ENCODE measurements at regions not wholly inside any gene's neighbourhood (a gene's known extent, or its start where the extent isn't known, plus 50 kb on each side); places are given as distances from the start of the nearest gene placed in this dataset.

- Histone ChIP-seq H3K9me3 (no peaks in the 10 kb centered on the region), H3K4me1 (peaks cover 5% of the 10 kb centered on the region; the same call in 1 of the 2 replicates), H3K36me3 (replicated peaks) (no peaks in the 10 kb centered on the region), H3K4me3 (no peak overlapping the region), H3K27me3 (ENCODE audit: low read depth) (peaks cover 22% of the 10 kb centered on the region; the same call in 1 of the 2 replicates)
- no peak for DNase-seq (ENCODE audit: low spot score in 2 of 2)
- in situ Hi-C loops (cut with MboI; ENCODE audit: low sequenced_read_pairs), result no loop called here
Measured at GRCh38 chr22:27175021-27175838, 517.8 kb downstream of the MIAT start.

DNA sequence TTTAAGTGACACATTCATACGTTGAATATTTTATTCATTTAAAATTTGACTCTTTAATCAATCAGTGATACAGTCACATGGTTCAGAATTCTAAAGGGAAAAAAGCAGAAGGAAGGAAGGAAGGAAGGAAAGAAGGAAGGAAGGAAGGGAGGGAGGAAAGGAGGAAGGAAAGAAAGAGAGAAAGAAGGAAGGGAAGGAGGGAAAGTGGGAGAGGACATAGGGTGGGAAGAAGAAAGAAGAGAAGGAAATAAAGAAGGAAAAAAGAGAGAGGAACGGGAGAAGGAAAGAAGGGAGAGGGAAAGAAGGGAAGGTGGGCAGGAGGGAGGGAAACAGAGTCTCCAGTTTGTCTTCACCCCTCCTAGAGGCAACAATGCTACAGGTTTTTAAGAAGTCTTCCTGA is 518.6 kb downstream of the MIAT start:
- peaks cover 22% of the 10 kb centered on the region; the same call in 1 of the 2 replicates for H3K27me3 ChIP-seq (ENCODE audit: low read depth)
- peaks cover 5% of the 10 kb centered on the region; the same call in 1 of the 2 replicates for H3K4me1 ChIP-seq
- in situ Hi-C loops (cut with MboI; ENCODE audit: low sequenced_read_pairs), result no loop called here
- no peaks in the 10 kb centered on the region for H3K36me3 ChIP-seq (replicated peaks)
- H3K4me3 ChIP-seq, result no peak overlapping the region
- DNase-seq (ENCODE audit: low spot score in 2 of 2), result no peak
- H3K9me3 ChIP-seq, result no peaks in the 10 kb centered on the region

DNA sequence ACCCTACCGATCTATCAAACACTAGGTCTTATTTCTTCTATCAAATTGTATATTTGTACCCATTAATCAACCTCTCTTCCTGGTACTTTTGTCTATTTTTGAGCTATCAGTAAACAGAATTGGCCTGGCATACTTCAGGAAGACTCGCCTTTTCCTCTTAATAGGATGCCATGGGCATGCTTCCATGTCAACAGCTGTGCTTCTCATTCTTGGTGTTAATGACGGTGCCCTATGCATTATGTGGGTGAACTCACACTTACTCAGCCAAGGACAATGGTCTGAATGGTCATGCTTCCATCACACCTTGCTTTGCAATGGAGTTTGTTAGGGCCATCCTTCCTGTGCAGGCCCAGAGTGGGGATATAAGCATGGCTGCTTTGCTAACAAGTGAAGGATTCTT is 521.8 kb downstream of the MIAT start:
- Histone ChIP-seq H3K4me1 (peaks cover 5% of the 10 kb centered on the region; the same call in 1 of the 2 replicates), H3K9me3 (no peaks in the 10 kb centered on the region), H3K27me3 (ENCODE audit: low read depth) (peaks cover 11% of the 10 kb centered on the region; the same call in 1 of the 2 replicates), H3K36me3 (replicated peaks) (no peaks in the 10 kb centered on the region), H3K4me3 (no peak overlapping the region)
- no peak for DNase-seq (ENCODE audit: low spot score in 2 of 2)
- in situ Hi-C loops (cut with MboI; ENCODE audit: low sequenced_read_pairs), result no loop called here

DNA sequence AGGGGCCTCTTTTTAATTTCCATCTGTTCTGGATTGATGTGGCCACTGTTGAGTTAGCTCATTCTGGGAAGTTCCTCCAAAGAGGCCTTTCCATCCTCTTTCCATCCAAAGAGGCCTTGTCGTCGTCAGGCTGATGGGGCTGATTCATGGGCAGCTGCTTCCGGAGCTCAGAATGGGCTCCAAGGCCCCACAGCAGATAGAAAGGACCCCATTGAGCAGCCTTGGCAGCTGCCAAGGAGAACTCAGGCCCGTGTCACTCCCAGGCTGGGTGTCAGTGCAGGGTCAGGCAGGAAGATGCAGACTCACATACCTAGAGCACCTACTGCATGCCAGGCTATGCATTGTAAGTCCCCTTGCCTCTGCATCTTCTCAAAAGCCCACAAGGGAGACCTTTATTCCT is 524.1 kb downstream of the MIAT start:
- in situ Hi-C loops (cut with MboI; ENCODE audit: low sequenced_read_pairs), result no loop called here
- H3K9me3 ChIP-seq, result no peaks in the 10 kb centered on the region
- H3K4me1 ChIP-seq, result peaks cover under 1% of the 10 kb centered on the region; the same call in 1 of the 2 replicates
- no peaks in the 10 kb centered on the region for H3K36me3 ChIP-seq (replicated peaks)
- H3K27me3 ChIP-seq (ENCODE audit: low read depth), result peaks cover 6% of the 10 kb centered on the region
- no peak for DNase-seq (ENCODE audit: low spot score in 2 of 2)
- H3K4me3 ChIP-seq, result no peak overlapping the region

GRCh38 chr22:27183474-27183873 is 526.1 kb downstream of the MIAT start:
- H3K9me3 ChIP-seq, result no peaks in the 10 kb centered on the region
- DNase-seq (ENCODE audit: low spot score in 2 of 2), result no peak
- no peaks in the 10 kb centered on the region for H3K36me3 ChIP-seq (replicated peaks)
- H3K4me1 ChIP-seq, result peaks cover 4% of the 10 kb centered on the region; the same call in 1 of the 2 replicates
- in situ Hi-C loops (cut with MboI; ENCODE audit: low sequenced_read_pairs), result no loop called here
- H3K27me3 ChIP-seq (ENCODE audit: low read depth), result peaks cover 3% of the 10 kb centered on the region; the same call in 1 of the 2 replicates
- no peak overlapping the region for H3K4me3 ChIP-seq

DNA sequence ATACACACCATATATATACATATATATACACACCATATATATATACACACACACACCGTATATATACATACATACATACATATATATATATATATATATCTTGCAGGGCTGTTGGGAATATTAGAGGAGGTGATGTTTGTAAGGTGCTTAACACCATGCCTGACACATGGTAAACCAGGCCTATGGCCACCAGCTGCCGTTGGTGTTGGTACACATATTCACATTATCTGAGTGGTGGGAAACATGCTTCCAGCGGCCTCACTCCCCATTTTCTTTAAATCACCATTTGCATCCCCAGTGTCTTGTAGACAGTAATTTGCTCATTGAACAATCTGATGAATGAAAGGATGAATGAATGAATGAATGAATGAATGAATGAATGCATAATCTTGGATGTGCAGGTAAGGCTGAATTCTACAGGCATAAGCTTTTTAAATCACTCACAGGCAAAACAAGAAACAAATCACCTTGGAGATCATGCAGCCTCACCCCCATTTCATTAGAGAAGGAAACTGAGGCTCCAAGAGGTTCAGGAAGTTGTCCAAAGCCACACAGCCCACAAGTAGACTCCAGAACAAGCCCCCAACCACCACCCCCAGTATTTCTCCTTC is 527.8 kb downstream of the MIAT start:
- peaks cover 4% of the 10 kb centered on the region; the same call in 1 of the 2 replicates for H3K4me1 ChIP-seq
- DNase-seq (ENCODE audit: low spot score in 2 of 2), result no peak
- in situ Hi-C loops (cut with MboI; ENCODE audit: low sequenced_read_pairs), result no loop called here
- H3K36me3 ChIP-seq (replicated peaks), result no peaks in the 10 kb centered on the region
- no peaks in the 10 kb centered on the region for H3K9me3 ChIP-seq
- H3K4me3 ChIP-seq, result no peak overlapping the region
- H3K27me3 ChIP-seq (ENCODE audit: low read depth), result peaks cover 3% of the 10 kb centered on the region; the same call in 1 of the 2 replicates

DNA sequence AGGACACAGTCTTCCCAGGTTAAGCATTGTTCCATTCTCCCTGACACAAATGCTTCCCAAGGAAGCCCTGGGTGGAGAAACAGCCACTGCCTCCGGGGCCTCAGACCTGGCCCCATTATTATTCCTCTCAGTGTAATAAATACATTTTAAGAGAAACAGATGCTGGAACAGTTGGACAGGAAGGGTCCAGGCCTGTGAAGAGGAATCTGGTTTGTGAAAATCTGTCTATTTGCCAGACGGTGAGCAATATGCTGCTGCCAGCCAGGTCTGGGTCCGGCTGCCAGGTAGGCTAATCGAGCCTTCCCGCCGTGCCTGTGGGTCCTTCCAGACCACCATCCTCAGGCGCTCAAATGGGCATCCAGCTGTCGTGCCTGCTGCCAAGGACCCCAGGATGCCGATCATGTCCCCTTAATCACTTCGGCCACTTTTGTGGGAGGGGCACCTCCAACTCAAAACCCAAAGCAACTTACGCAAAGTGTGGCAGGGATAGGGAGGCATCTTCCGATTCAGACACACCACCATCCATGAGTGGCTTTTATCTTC is 528.4 kb downstream of the MIAT start:
- DNase-seq (ENCODE audit: low spot score in 2 of 2), result no peak
- in situ Hi-C loops (cut with MboI; ENCODE audit: low sequenced_read_pairs), result no loop called here
- Histone ChIP-seq H3K27me3 (ENCODE audit: low read depth) (peaks cover 3% of the 10 kb centered on the region; the same call in 1 of the 2 replicates), H3K4me1 (peaks cover 4% of the 10 kb centered on the region; the same call in 1 of the 2 replicates), H3K4me3 (no peak overlapping the region), H3K9me3 (no peaks in the 10 kb centered on the region), H3K36me3 (replicated peaks) (no peaks in the 10 kb centered on the region)

DNA sequence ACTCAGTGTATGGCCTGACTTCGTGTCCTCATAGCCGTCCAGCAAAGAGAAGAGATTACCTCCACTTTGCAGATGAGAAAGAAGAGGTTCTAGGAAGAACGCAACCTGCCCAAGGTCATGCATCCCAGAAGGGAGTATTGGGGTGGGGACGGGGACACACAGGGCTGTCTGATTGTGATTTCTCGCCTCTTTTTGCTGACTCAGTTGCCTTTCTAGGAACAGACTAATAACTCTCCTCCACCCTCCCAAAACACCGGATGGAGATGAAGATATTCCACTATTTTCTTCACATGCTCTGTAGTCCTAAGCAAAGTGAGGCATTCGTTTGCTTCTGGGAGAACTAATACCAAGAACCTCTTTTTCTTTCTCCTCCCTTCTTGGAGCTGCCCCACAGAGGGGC is 529.3 kb downstream of the MIAT start:
- H3K4me1 ChIP-seq, result peaks cover 4% of the 10 kb centered on the region; the same call in 1 of the 2 replicates

GRCh38 chr22:27192135-27192829 is 534.9 kb downstream of the MIAT start:
- Histone ChIP-seq H3K9me3 (peaks cover 3% of the 10 kb centered on the region; the same call in 1 of the 2 replicates), H3K36me3 (replicated peaks) (no peaks in the 10 kb centered on the region), H3K4me1 (peaks cover 7% of the 10 kb centered on the region), H3K27me3 (ENCODE audit: low read depth) (no peaks in the 10 kb centered on the region), H3K4me3 (no peak overlapping the region)
- in situ Hi-C loops (cut with MboI; ENCODE audit: low sequenced_read_pairs), result no loop called here
- DNase-seq (ENCODE audit: low spot score in 2 of 2), result no peak

More for the DNA sequence above, 529.3 kb downstream of the MIAT start:
- Histone ChIP-seq H3K4me3 (no peak overlapping the region), H3K27me3 (ENCODE audit: low read depth) (peaks cover 3% of the 10 kb centered on the region; the same call in 1 of the 2 replicates), H3K9me3 (peaks cover 3% of the 10 kb centered on the region; the same call in 1 of the 2 replicates), H3K36me3 (replicated peaks) (no peaks in the 10 kb centered on the region)
- in situ Hi-C loops (cut with MboI; ENCODE audit: low sequenced_read_pairs), result no loop called here
- no peak for DNase-seq (ENCODE audit: low spot score in 2 of 2)

DNA sequence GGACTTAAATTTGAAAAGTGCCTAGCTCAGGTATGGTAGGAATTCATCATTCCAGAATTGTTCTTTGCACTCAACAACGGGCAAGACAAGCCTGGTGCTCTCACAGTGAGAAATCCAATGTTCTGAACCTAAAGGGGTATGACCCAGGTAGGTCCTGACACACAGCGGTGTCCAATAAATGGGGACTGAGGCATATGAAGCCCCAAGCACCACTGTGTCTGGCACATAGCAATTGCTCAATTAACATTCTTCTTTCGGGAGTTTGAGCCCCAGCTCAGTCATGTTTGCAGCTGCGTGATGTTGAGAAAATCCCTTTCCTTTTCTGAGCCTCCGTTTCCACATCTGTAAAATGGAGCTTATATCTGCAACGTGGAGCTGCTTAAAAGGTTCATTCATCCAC is 535.8 kb downstream of the MIAT start:
- DNase-seq (ENCODE audit: low spot score in 2 of 2), result no peak
- Histone ChIP-seq H3K36me3 (replicated peaks) (no peaks in the 10 kb centered on the region), H3K4me1 (peaks cover 7% of the 10 kb centered on the region), H3K9me3 (peaks cover 3% of the 10 kb centered on the region; the same call in 1 of the 2 replicates), H3K4me3 (no peak overlapping the region), H3K27me3 (ENCODE audit: low read depth) (no peaks in the 10 kb centered on the region)
- in situ Hi-C loops (cut with MboI; ENCODE audit: low sequenced_read_pairs), result no loop called here

DNA sequence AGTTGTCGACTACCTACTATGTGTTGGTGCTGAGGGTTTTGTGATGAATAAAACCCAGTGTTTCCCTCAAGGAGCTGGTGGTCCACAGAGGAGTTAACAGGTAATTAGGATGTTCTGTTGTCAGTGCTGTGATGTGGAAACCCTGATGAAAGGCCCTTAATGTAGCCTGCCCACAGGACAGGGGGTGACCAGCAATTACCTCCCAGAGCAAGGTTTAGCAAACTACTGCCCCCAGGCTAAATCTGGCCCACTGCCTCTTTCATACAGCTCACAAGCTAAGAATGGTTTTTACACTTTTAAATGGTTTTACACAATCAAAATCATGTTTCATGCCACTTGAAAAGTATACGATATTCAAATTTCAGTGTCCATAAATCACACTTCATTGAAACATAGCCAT is 536.2 kb downstream of the MIAT start:
- in situ Hi-C loops (cut with MboI; ENCODE audit: low sequenced_read_pairs), result no loop called here
- Histone ChIP-seq H3K4me3 (no peak overlapping the region), H3K27me3 (ENCODE audit: low read depth) (no peaks in the 10 kb centered on the region), H3K36me3 (replicated peaks) (no peaks in the 10 kb centered on the region), H3K4me1 (peaks cover 7% of the 10 kb centered on the region), H3K9me3 (peaks cover 3% of the 10 kb centered on the region; the same call in 1 of the 2 replicates)
- DNase-seq (ENCODE audit: low spot score in 2 of 2), result peak in 1 of 2 experiments; percentile 20

DNA sequence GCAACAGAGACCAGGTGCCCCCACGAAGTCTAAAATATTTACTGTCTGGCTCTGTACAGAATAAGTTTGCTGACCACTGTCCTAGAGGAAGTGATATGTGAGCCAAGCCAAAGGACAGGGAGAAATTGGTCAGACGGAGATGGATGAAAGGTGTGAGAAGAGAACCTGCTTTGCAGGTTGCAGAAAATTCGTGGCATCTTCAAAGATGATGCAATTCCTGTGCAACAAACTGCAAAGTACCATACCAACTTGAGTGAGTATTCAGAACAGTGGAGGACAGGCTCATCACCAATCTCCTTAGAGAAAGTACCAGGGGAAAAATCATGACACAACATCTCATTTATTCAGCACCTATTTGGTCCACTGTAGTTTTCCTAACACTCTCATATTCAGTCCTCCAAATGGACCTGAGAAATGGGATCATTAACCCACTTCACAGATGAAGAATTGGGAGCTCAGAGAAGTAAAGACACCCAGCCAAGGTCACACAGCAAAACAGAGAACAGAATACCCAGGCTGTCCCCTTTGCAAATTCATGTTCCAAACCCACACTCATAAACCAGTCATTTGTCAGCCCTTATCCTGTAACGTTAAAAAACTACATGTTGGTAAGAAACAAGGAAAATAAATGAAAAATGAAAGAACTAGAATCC is 536.8 kb downstream of the MIAT start:
- peaks cover 3% of the 10 kb centered on the region; the same call in 1 of the 2 replicates for H3K9me3 ChIP-seq
- no peaks in the 10 kb centered on the region for H3K27me3 ChIP-seq (ENCODE audit: low read depth)
- DNase-seq (ENCODE audit: low spot score in 2 of 2), result no peak
- no peaks in the 10 kb centered on the region for H3K36me3 ChIP-seq (replicated peaks)
- peaks cover 7% of the 10 kb centered on the region for H3K4me1 ChIP-seq
- no peak overlapping the region for H3K4me3 ChIP-seq
- in situ Hi-C loops (cut with MboI; ENCODE audit: low sequenced_read_pairs), result no loop called here

- Histone ChIP-seq H3K4me3 (no peak overlapping the region), H3K9me3 (peaks cover 3% of the 10 kb centered on the region; the same call in 1 of the 2 replicates), H3K27me3 (ENCODE audit: low read depth) (no peaks in the 10 kb centered on the region), H3K36me3 (replicated peaks) (no peaks in the 10 kb centered on the region), H3K4me1 (peaks cover 7% of the 10 kb centered on the region)
- no peak for DNase-seq (ENCODE audit: low spot score in 2 of 2)
- in situ Hi-C loops (cut with MboI; ENCODE audit: low sequenced_read_pairs), result no loop called here
Measured at GRCh38 chr22:27195094-27195493, 537.7 kb downstream of the MIAT start.
